ENCODE measurements at regions not wholly inside any gene's neighbourhood (a gene's known extent, or its start where the extent isn't known, plus 50 kb on each side); places are given as distances from the start of the nearest gene placed in this dataset.
"Not testable (repeated sequence)": the region's sequence is repeated elsewhere in the genome, so short reads cannot be mapped to it uniquely, and the experiment has no call there.

DNA sequence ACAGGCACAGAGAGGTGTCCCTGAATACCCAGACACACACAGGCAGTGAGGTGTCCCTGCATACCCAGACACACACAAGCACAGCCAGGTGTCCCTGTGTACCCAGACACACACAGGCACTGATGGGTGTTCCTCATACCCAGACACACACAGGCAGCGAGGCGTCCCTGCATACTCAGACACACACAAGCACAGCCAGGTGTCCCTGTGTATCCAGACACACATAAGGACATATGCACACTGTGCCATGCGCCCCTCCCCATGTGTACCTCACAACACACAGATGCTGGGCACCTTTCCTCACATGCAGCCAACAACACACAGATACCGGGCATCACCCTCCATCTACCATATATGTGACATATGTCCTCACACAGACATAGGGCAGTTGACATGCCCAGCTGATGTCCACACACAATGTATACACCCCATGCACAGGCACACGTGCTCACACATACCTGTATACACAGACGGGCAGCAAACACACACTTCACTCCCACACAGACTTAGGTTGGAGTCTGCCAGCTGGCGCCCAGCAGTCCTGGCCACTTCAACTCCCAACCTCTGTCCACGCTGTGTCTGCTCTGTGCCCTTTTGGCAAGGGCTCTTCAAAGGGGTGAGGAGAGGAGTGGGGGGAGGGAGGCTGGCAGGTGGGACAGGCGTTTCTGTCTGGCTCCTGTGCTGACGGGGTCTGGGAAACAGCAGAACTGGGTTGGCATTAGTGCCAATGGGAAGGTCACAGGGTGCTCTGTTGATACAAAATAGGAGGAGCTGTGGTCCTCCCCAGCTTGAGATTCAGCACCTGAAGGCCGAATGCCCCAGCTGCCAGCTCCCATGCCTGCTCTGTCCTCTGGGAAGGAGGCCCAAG, 69.4 kb upstream of the ALX4 start:
- no peaks in the 10 kb centered on the region for H3K4me1 ChIP-seq (ENCODE audit: insufficient read depth)
- no peak for DNase-seq (ENCODE audit: extremely low spot score)
- H3K36me3 ChIP-seq (ENCODE audit: insufficient read depth), result no peaks in the 10 kb centered on the region
- H3K4me3 ChIP-seq (ENCODE audit: low read depth, low read length), result no peak overlapping the region
- 79% methylated on average over 11 of the region's 11 CpGs for WGBS
- H3K27ac ChIP-seq (ENCODE audit: low read depth), result no peak overlapping the region

GRCh38 chr11:44380009-44380313, 70.0 kb upstream of the ALX4 start:
- WGBS, result 87% methylated on average over 3 of the region's 3 CpGs
- no peak overlapping the region for H3K4me3 ChIP-seq (ENCODE audit: low read depth, low read length)
- H3K27ac ChIP-seq (ENCODE audit: low read depth), result no peak overlapping the region
- no peaks in the 10 kb centered on the region for H3K36me3 ChIP-seq (ENCODE audit: insufficient read depth)
- no peak for DNase-seq (ENCODE audit: extremely low spot score)
- no peaks in the 10 kb centered on the region for H3K4me1 ChIP-seq (ENCODE audit: insufficient read depth)

DNA sequence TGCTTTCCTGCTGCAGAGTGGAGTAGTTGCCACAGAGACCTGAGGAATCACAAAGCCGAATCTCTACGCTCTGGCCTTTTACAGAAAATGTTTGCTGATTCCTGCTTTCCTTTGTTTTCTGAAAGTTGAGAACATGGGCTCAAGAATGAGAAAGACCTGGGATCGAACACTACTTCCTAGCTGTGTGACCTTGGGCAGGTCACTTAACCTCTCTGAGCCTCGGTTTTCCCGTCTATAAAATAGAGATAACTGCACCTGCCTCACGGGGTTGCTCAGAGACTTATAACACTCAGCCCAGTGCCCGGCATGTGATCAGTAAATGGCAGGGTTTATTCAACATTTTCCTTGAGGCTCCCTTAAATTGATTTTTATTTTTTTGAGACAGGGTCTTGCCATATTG, 70.9 kb upstream of the ALX4 start:
- H3K27ac ChIP-seq (ENCODE audit: low read depth), result no peak overlapping the region

GRCh38 chr11:44381261-44381660, 71.3 kb upstream of the ALX4 start:
- H3K4me3 ChIP-seq (ENCODE audit: low read depth, low read length), result no peak overlapping the region
- WGBS, result 88% methylated on average over 6 of the region's 6 CpGs
- H3K27ac ChIP-seq (ENCODE audit: low read depth), result no peak overlapping the region
- no peaks in the 10 kb centered on the region for H3K36me3 ChIP-seq (ENCODE audit: insufficient read depth)
- no peak for DNase-seq (ENCODE audit: extremely low spot score)
- H3K4me1 ChIP-seq (ENCODE audit: insufficient read depth), result no peaks in the 10 kb centered on the region

More for the DNA sequence above, 70.9 kb upstream of the ALX4 start:
- 79% methylated on average over 7 of the region's 7 CpGs for WGBS
- no peak for DNase-seq (ENCODE audit: extremely low spot score)
- H3K4me1 ChIP-seq (ENCODE audit: insufficient read depth), result no peaks in the 10 kb centered on the region
- no peaks in the 10 kb centered on the region for H3K36me3 ChIP-seq (ENCODE audit: insufficient read depth)
- H3K4me3 ChIP-seq (ENCODE audit: low read depth, low read length), result no peak overlapping the region

DNA sequence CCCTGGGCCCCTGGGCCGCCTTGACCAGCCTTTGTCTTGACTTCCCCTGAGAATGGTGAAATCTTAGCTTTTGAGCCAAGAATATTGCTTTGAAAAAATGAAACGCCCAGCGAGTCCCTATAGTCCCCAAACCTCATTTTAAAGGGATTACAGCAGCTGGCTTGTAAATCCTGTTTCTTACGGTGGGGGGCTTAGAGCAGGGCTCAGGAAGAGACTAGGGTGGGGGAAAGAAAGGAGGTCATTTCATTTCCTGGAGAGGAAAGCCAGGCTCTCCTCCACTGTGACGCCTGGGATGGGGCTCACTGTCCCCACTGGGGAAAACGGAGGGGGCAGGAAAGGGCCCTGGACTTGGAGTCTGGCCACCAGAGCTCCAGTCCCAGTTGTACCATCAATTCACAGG, 72.2 kb upstream of the ALX4 start:
- no peaks in the 10 kb centered on the region for H3K4me1 ChIP-seq (ENCODE audit: insufficient read depth)
- H3K27ac ChIP-seq (ENCODE audit: low read depth), result no peak overlapping the region
- no peaks in the 10 kb centered on the region for H3K36me3 ChIP-seq (ENCODE audit: insufficient read depth)
- 23% methylated on average over 6 of the region's 6 CpGs for WGBS
- no peak overlapping the region for H3K4me3 ChIP-seq (ENCODE audit: low read depth, low read length)
- DNase-seq (ENCODE audit: extremely low spot score), result no peak

- Histone ChIP-seq H3K4me1 (ENCODE audit: insufficient read depth) (no peaks in the 10 kb centered on the region), H3K36me3 (ENCODE audit: insufficient read depth) (no peaks in the 10 kb centered on the region), H3K27ac (ENCODE audit: low read depth) (no peak overlapping the region), H3K4me3 (ENCODE audit: low read depth, low read length) (no peak overlapping the region)
- 79% methylated on average over 6 of the region's 6 CpGs for WGBS
- no peak for DNase-seq (ENCODE audit: extremely low spot score)
These were observed 72.8 kb upstream of the ALX4 start for GRCh38 chr11:44382656-44383240.

- Histone ChIP-seq H3K4me1 (ENCODE audit: insufficient read depth) (no peaks in the 10 kb centered on the region), H3K27ac (ENCODE audit: low read depth) (no peak overlapping the region), H3K4me3 (ENCODE audit: low read depth, low read length) (no peak overlapping the region), H3K36me3 (ENCODE audit: insufficient read depth) (no peaks in the 10 kb centered on the region)
- 78% methylated on average over 1 of the region's 1 CpG for WGBS
- DNase-seq (ENCODE audit: extremely low spot score), result no peak
These were observed 73.3 kb upstream of the ALX4 start for GRCh38 chr11:44383246-44383645.

GRCh38 chr11:44387415-44387814, 77.5 kb upstream of the ALX4 start:
- 79% methylated on average over 4 of the region's 4 CpGs for WGBS
- Histone ChIP-seq H3K4me1 (ENCODE audit: insufficient read depth) (no peaks in the 10 kb centered on the region), H3K36me3 (ENCODE audit: insufficient read depth) (no peaks in the 10 kb centered on the region), H3K4me3 (ENCODE audit: low read depth, low read length) (no peak overlapping the region), H3K27ac (ENCODE audit: low read depth) (no peak overlapping the region)
- DNase-seq (ENCODE audit: extremely low spot score), result no peak

DNA sequence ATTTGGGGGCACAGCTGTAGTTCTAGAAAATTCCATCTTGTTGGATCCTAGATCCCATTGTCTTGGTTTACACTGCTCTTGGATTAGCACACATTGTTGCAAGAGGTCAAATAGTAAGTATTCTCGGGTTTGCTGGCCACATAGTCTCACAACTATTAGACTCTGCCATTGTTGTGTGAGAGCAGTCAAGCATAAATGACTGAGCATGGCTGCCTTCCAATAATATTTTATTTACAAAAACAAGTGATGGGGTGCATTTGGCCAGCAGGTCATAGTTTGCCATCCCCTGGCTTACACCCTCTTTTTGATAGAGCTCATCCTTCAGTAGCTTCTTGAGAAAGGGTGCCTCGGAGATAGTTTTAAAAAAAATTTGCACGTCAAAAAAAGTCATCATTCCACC, 77.9 kb upstream of the ALX4 start:
- H3K4me3 ChIP-seq (ENCODE audit: low read depth, low read length), result no peak overlapping the region
- no peaks in the 10 kb centered on the region for H3K36me3 ChIP-seq (ENCODE audit: insufficient read depth)
- DNase-seq (ENCODE audit: extremely low spot score), result no peak
- H3K27ac ChIP-seq (ENCODE audit: low read depth), result no peak overlapping the region
- WGBS, result 81% methylated on average over 3 of the region's 3 CpGs
- H3K4me1 ChIP-seq (ENCODE audit: insufficient read depth), result no peaks in the 10 kb centered on the region

DNA sequence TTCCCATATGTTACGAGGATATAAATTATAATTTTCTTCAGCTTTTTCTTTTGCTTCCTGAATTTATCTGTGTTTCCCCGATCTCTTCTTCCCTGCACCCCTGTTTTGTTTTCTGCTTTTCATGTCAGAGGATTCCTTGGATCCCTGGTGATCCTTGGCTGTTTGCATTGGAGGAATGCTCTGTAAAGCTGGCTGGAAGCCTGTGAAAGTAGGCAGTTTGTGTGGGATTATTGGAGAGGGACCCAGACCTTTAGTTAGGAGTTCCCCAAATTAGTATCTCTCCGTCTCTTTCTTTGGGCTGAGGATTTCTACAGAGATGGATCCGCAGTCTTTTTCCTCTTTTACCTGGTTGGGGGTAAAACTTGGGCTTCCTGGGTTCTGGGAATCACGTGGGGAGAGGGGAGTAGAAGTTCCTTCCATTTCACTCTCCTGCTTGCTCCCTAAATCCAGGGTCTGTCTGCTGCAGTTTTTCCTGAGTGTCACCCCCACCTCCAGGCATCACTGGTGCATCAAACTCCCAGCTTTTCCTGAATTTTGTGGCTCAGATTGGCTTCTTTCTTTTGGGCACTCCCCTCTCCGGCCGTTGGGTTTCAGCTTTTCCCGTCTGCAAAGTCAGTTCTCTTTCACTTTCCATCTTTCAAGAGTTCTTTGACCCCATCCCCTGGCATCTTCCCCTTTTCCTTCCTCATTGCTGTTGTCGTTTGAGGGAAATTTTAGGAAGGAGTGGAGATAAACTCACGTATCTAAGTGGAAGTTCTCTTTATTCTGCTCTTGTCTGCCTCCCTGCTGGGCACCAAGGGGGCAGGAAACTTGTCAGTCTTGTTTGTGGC, 79.1 kb upstream of the ALX4 start:
- WGBS, result 22% methylated on average over 10 of the region's 10 CpGs
- Histone ChIP-seq H3K36me3 (ENCODE audit: insufficient read depth) (no peaks in the 10 kb centered on the region), H3K4me3 (ENCODE audit: low read depth, low read length) (no peak overlapping the region), H3K4me1 (ENCODE audit: insufficient read depth) (no peaks in the 10 kb centered on the region), H3K27ac (ENCODE audit: low read depth) (no peak overlapping the region)
- DNase-seq (ENCODE audit: extremely low spot score), result no peak

GRCh38 chr11:44389963-44390605, 80.1 kb upstream of the ALX4 start:
- no peak for DNase-seq (ENCODE audit: extremely low spot score)
- Histone ChIP-seq H3K4me1 (ENCODE audit: insufficient read depth) (no peaks in the 10 kb centered on the region), H3K4me3 (ENCODE audit: low read depth, low read length) (no peak overlapping the region), H3K27ac (ENCODE audit: low read depth) (no peak overlapping the region), H3K36me3 (ENCODE audit: insufficient read depth) (no peaks in the 10 kb centered on the region)
- WGBS, result 94% methylated on average over 3 of the region's 3 CpGs

GRCh38 chr11:44391004-44391403, 81.1 kb upstream of the ALX4 start:
- H3K36me3 ChIP-seq (ENCODE audit: insufficient read depth); H3K27ac ChIP-seq (ENCODE audit: low read depth); DNase-seq (ENCODE audit: extremely low spot score); H3K4me3 ChIP-seq (ENCODE audit: low read depth, low read length); H3K4me1 ChIP-seq (ENCODE audit: insufficient read depth): not testable (repeated sequence)
- 86% methylated on average over 3 of the region's 3 CpGs for WGBS

DNA sequence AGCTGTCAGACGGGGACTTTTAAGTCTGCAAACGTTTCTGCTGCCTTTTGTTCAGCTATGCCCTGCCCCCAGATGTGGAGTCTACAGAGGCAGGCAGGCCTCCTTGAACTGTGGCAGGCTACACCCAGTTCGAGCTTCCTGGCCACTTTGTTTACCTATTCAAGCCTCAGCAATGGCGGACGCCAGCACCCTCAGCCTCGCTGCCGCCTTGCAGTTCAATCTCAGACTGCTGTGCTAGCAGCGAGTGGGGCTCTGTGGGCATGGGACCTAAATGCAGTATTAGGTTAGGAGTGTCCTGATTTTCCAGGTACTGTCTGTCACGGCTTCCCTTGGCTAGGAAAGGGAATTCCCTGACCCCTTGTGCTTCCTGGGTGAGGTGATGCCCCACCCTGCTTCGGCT, 86.8 kb upstream of the ALX4 start:
- not testable (repeated sequence) for H3K4me3 ChIP-seq (ENCODE audit: low read depth, low read length); H3K27ac ChIP-seq (ENCODE audit: low read depth); DNase-seq (ENCODE audit: extremely low spot score); H3K4me1 ChIP-seq (ENCODE audit: insufficient read depth); H3K36me3 ChIP-seq (ENCODE audit: insufficient read depth)
- WGBS, result 68% methylated on average over 10 of the region's 10 CpGs
